Stimulated activated CD4-positive, alpha-beta T cell treated with anti-CD3 and anti-CD28 coated beads, Interleukin-4, amount 100 ng/mL, for 24 hours (primary cell): ENCODE measurements at regions not wholly inside any gene's neighbourhood (a gene's known extent, or its start where the extent isn't known, plus 50 kb on each side); places are given as distances from the start of the nearest gene placed in this dataset.

Source experiments
- DNase-seq: peaks from one replicate; pipeline ENCODE4 v3.0.0-alpha.2; 2020

DNA sequence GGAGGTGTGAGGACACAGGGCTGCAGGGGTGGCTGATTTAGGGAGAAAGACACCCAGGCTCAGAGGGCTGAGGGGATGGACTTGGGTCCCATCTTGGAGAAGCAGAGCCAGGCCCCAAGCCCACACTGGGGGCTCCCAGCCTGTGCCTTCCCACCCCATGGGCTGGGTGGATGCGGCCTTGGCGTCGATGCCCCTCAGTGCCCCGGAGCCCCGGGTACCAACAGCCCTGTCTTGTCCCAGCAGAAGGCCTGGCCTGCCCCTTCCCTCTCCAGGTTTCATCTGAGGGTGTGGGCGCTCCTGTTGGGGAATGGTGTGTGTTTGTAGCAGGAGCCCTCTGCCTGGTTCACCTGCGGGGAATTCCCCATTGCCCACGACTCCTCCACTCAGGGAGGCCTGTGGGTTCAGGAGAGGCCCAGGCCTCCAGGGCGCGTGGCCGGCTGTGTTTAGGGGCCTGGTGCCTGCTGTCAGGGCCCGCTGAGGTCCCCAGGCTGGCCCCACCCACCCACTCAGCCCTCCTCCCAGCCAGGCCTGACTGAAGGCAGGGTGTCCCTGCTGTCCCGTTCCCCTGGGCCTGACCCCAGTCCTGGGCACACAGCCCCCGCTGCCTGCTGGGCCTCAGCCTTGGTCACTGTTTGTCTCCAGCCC is 51.1 kb upstream of the BEGAIN start:
- DNase-seq: no peak

DNA sequence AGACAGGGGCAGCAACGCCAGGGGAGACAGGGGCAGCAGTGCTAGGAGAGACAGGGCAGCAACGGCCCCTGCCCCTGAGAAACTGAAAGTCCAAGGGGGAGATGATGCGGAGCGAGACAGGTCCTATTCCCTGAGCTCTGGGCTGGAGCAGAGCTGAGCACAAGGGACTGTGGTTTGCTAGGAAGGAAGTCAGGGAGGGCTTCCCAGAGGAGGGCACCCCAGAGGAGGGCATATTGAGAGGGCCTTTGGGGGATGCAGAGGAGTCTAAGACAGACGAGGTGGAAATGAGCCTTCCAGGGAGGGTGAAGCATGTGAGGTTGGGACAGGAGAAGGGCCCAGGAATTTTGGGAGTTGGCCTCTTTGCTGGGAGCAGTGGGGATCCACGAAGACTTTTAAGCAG is 52.1 kb upstream of the BEGAIN start:
- DNase-seq: no peak

GRCh38 chr14:100640471-100641273 is 53.5 kb upstream of the BEGAIN start:
- peak; percentile 70 for DNase-seq

DNA sequence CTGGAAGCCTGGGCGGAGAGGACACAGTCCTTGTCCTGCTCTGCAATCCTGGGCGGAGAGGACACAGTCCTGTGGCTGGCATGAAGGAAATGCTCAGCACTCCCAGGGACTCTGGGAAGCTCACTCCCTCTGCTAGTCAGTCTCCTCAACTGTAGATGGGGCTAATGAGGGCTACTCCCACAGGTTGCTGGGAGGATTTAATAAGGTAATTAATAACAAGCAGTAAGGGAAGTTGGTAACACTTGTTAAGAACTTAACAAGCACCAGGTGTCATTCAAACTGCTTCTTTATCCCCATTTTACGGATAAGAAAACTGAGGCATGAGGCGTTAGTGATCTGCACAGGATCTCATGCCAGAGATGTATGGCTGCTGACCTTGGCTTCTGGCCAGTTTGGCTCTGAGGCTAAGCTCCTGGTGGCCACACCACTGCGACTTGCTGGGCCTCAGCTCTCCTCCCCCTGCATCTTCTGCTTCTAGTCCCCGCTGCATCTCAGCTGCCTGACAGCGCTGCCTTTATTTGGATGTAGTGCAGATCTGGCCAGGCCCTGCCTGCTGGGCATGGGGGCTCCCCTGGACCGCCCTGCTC is 54.1 kb upstream of the BEGAIN start:
- DNase-seq: no peak

DNA sequence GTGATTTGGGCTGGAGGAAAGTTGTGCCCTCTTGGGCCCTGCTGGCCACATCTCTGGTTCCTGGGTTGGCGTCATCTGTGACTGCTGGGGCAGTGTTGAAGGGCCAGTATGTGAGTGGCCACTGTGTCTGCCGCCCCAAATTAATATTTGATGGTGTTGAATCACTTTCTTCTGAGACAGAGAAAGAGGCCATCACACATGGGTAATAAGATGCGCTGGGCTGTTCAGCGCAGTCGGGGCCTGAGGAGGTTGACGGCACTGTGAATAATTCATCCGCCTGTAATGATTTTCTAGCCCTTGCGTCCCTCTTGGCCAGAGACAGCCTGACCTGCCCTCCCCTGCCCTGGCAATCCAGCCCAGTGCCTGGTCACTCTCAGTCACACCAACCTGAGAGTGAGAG is 56.2 kb upstream of the BEGAIN start:
- DNase-seq: no peak

DNA sequence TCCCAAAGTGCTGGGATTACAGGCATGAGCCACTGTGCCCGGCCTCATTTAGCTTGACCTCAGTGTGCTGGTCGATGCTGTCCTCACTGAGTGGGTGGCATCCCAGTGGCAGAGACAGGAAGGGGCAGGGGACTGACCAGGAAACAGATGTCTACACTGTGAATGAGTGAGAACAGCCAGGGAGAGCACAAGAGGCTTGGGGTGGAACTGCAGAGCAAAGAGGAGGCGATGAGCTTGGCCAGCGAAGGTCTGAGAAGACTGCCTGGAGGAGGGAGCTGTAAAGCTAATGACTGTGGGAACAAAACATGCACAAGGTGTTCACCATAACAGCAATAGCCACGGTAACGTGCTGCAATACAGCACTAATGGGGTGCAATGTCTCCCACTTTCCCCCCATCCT is 57.2 kb upstream of the BEGAIN start:
- no peak for DNase-seq

- no peak for DNase-seq
These were observed 57.6 kb upstream of the BEGAIN start for GRCh38 chr14:100644784-100645183.

DNA sequence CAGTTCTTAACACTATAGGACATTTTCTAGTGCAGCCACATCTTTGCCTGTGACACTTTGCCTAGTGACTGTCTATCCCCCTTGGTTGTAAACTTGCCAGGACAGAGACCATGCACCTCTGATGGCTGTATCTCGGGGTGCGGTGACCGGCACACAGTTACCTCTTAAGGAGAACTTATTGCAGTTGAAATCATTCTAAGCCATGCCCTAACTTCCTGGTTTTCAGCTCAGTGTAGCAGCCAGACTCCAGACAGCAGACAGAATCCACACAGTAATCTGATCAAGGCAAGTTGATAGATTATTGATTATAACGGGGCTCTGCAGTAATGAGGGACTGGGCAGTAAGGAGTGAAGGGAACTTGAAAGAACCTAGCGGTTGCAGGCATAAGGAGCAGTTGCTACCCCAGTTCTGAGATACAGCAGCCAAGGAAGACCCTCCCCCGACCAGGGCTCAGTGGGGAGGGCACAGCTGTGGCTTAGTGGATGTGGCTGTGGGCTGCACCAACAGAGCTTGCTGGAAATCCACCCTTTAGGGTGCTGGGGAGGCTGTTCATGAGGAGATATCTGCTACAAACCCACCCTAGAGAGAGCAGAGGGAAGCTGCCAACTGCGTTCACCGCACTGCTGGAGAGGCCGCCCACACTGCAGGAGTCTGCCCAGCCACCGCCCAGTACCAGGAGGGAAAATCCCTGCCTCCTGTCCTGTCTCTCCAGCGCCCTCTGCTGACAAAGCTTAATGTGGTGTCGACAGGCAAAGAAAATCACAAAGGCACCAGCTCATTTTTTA is 58.2 kb upstream of the BEGAIN start:
- peak; percentile 91 for DNase-seq

DNA sequence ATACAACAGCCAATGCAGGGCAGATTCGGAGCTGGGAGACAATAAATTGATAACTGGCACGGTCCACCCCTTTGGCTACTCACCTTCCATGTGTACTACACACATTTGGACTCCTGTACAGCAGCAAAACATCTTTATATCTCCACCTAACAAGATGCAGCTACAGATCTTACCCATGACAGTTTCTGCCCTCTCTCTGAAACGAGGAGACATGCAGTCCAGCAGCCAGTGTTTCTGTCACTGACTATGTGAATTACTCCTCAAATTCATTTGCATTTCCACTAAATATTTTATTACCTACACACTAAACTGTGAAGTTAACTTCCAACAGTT is 58.7 kb upstream of the BEGAIN start:
- no peak for DNase-seq

DNA sequence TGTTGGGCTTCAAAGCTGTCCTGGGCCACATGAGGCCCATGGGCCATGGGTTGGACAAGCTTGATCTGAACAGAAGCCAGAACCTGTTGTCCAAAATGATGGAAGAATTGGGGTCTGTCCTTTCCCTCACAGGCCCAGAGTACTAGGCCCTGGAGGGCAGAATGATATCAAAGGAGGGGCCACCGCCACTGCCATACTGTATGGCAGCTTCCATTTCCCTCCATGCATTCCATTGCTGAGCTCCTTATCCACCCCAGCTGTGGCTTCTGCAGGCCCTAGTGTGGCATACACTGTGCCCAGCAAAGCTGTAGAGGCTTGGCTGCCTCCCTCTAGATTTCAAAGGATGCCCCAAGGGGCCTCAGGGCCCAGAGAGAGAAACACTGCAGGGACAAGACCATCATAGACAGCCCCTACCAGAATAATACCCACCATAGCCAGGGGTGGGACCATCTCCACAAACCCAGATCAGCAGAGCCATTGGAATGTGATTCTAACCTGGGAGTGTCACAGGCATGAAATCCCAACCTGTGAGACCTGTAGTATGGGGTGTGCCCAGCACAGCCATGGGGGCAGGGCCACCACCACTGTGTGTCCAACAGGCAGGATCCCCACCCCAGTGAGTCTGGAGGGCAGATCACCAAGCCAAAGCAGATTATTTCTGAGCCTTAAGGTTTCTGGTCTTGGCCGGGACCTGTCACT is 61.4 kb upstream of the BEGAIN start:
- no peak for DNase-seq

DNA sequence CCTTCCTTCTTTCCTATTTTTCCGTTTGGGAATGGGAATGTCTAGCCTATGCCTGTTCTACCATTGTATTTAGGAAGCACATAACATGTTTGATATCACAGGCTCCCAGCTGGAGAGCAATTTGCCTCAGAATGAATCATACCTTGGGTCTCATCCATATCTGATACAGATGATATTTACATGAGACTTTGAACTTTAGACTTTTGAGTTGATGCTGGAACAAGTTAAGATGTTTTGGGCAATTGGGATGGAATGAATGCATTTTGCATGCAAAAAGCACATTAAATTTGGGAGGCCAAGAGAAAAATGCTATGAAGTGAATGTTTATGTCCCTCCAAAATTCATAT is 61.9 kb upstream of the BEGAIN start:
- DNase-seq: no peak

DNA sequence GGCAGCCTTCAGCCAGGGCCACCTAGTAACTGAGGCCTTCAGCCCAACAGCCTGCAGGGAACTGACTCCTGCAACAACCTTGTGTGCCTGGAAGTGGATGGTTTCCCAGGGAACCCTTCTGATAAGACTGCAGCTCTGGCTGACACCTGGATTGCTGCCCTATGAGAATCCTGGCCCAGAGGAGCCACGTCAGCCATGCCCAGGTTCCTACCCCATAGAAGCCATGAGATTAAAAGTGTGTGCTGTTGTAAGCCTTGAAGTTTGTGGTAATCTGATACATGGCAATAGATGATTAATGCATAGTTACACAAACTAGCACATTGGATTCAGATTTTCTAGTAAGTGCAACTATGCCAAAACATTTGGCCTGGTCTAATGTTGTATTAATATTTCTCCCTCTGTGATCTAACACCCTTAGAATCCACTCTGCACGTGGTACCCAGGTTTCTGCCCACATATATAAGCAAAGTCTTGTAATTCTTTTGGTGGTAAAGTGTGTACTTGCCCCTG is 64.8 kb upstream of the BEGAIN start:
- DNase-seq: no peak

DNA sequence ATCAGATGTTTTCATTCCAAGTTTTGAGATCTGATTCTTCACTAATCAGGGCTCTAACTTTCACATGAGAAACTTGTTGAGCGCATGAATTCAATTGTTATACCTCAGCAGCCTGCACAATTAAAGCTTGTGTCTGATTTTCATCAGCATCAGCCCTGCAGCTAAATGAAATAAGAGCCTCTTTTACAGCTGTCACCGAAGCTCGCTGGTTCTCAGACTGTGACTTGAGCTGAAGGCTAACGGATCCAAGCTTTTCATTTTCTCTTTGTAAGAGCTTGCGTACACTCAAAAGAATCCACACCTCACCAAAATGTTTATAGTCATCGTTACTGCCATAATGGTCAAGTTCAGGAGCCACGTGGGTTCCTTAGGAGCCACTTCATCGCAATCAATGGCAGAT is 65.5 kb upstream of the BEGAIN start:
- DNase-seq: no peak

DNA sequence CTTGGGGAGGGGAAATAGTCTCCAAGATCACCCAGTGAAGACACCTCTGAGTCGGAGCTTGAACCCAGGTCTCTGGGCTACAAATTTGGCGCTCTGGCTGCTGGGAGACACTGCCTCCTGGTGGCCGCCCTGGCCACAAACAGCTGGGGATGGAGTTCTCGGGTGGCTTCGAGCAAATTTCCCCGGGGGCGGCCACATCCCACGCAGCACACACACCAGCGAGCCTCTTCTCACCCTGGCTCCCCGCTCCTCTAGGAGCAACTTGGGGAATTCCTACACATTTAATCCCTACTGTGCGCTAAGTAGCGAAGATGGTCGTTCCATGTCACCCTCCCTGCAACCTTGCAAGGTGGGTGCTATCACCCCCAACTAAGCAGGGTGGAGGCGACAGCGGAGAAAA is 66.2 kb upstream of the BEGAIN start:
- DNase-seq: peak; percentile 21

DNA sequence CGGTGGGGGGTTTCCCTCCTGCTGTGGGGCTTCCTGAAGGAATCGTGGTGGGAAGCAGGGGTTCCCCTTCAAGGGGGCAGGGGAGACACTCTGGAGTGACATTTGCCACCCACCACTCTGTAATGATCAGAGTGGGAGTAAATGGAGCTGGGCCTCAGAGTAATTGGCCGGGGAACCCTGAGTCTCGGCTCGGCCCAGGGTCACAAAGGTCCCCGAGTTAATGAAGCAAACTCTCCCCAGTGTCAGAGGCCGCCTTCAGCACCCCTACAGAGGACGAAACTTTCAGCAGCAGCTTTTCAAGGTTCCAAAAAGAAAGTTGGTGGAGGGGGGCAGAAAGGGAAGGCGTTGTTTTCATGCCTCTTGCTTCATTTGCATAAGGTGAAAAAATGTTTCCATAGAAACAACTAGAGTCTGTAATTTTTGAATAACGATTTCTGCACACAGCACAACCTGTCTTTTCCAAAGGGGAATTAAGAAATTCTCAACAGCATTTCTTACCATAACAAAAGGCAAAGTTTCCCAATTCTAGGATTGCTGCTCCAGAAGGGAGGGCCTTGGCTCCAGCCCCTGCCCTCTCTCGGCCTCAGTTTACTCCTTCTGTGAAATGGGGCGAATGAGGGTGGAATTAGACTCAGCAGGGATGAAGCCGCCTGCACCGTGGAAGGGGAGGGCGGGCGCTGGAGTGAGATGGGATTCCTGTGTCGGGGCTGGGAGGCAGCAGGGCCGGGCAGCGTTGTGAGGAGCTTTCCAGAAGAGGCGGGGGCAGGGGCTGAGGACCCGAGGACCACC is 67.0 kb upstream of the BEGAIN start:
- DNase-seq: no peak

DNA sequence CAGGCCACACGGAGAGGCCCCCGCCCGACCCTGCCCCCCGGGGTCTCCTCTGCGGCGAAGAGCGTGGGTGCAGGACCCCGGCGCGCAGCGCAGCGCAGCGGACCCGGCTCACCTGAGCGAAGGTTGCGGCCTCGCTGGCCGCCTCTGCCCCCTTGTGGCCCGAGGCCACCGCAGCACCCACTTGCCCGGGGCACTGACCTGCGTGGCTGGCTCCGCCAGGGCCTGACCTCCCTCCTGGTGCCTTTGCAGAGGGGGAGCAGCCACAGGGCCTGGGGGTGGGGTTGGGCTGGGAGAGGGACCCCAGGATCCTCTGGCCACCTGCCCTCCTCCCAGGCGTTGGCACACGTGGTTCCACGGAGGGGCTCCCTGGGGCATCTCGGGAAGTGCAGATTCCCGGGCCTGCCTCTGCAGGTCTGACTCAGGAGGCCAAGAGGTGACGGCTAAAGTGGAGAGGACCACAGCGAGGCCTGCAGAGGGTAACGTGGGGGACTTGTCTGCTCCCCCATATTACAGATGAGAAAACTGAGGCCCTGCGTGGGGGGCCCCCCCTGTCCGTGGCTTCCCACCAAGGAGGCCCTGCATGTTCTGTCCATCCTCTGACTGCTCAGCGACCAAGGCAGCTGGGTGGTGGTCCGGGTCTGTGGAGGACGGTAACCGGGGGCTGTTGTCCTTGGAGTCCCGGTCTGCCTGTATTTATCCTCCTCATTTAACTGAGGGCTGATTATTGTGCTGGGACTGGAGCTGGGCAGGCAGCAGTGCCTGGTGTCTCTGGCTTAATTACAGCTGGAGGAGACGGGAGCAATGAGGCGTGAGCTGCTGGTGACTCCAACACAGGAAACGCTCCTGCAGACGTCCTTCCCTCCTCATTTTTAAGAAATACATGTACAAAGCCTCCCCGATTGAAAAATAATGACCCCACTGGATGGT is 67.9 kb upstream of the BEGAIN start:
- DNase-seq: peak; percentile 31

- DNase-seq: no peak
These were observed 68.5 kb upstream of the BEGAIN start for GRCh38 chr14:100655741-100656085.

GRCh38 chr14:100656996-100657395 is 69.7 kb upstream of the DLK1 start:
- DNase-seq: no peak

DNA sequence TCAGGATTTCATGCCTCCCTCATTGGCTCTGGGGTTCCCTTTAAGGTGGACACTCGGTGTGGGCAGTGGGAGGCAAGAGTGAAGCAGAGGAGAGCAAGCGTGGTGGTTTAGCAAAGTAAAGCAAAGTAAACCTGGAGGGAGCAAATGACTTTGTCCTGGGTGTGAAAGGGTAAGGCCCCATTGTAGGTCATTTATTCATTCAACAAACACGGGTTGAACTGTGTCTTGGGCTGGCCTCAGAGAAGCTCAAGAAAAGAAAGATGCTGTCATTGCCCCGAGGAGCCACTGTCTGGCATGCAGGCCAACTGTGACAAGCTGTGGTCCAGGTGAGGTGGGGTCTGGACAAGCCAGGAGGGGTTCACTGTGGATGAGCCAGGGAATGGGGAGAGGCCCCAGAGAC is 68.9 kb upstream of the DLK1 start:
- no peak for DNase-seq

- no peak for DNase-seq
These were observed 68.4 kb upstream of the DLK1 start for GRCh38 chr14:100658181-100658886.
